PC-9 (cell line): ENCODE measurements at regions not wholly inside any gene's neighbourhood (a gene's known extent, or its start where the extent isn't known, plus 50 kb on each side); places are given as distances from the start of the nearest gene placed in this dataset.

Experiments used
- BruUV-seq: library from RNA; stranded (reverse); fragments of 400-500 nt; replicated peaks from 2 replicates; lab custom pipeline; 2021; lab: Mats Ljungman, UMichigan
- CTCF ChIA-PET: fragments of 300-600 bp; sonication (Branson Sonifier 250); formaldehyde crosslinking; loops from one replicate; lab custom pipeline; 2022; ENCODE audit warnings: antibody characterized with exemption; lab: Charles Lee
- POLR2A ChIA-PET: fragments of 300-600 bp; sonication (Branson Sonifier 250); formaldehyde crosslinking; loops from one replicate; lab custom pipeline; 2022; ENCODE audit warnings: antibody characterized with exemption; ENCODE audit not compliant: unreplicated experiment; lab: Charles Lee
- DNase-seq, 2 experiments: peaks; one replicate each; pipeline versions ENCODE4 v3.0.0 to v3.0.0-alpha.2; 2015 to 2022; ENCODE audit warnings: mixed read lengths in 1 of 2
- H2AFZ ChIP-seq: fragments of 200-600 bp; sonication (generic); 2 replicates; pipeline ENCODE4 v1.8.1; 2017; ENCODE audit warnings: antibody characterized with exemption
- H3F3A ChIP-seq: fragments of 200-600 bp; sonication (generic); 2 replicates; pipeline ENCODE4 v1.8.1; 2017; ENCODE audit warnings: antibody characterized with exemption, mild to moderate bottlenecking, low read depth; ENCODE audit not compliant: insufficient read depth
- H3K27ac ChIP-seq: fragments of 200-600 bp; sonication (generic); 2 replicates; pipeline ENCODE4 v1.6.1; 2016; ENCODE audit warnings: mixed run types
- H3K27me3 ChIP-seq: fragments of 200-600 bp; sonication (generic); 2 replicates; pipeline ENCODE4 v1.6.1; 2016; ENCODE audit warnings: low read depth, mixed run types; ENCODE audit not compliant: insufficient read depth
- H3K36me3 ChIP-seq: fragments of 200-600 bp; sonication (generic); 2 replicates; pipeline ENCODE4 v1.6.1; 2016; ENCODE audit warnings: low read depth, mixed run types
- H3K4me1 ChIP-seq: fragments of 200-600 bp; sonication (generic); replicated peaks from 2 replicates; pipeline ENCODE4 v1.6.1; 2016; ENCODE audit warnings: mixed run types; ENCODE audit not compliant: insufficient read depth
- H3K4me2 ChIP-seq: fragments of 200-600 bp; sonication (generic); 2 replicates; pipeline ENCODE4 v1.6.1; 2017; ENCODE audit warnings: mixed run types
- H3K4me3 ChIP-seq: fragments of 200-600 bp; sonication (generic); 2 replicates; pipeline ENCODE4 v1.6.1; 2016; ENCODE audit warnings: mixed run types
- H3K79me2 ChIP-seq: fragments of 200-600 bp; sonication (generic); 2 replicates; pipeline ENCODE4 v1.6.1; 2017; ENCODE audit warnings: low read depth, mixed run types
- H3K9me2 ChIP-seq: fragments of 200-600 bp; sonication (generic); 2 replicates; pipeline ENCODE4 v1.8.1; 2017; ENCODE audit warnings: mild to moderate bottlenecking; ENCODE audit not compliant: insufficient read depth
- H3K9me3 ChIP-seq: fragments of 200-600 bp; sonication (generic); 2 replicates; pipeline ENCODE4 v1.8.1; 2016; ENCODE audit warnings: low read depth; ENCODE audit not compliant: insufficient read depth
- H4K20me1 ChIP-seq: fragments of 200-600 bp; sonication (generic); 2 replicates; pipeline ENCODE4 v1.8.1; 2017; ENCODE audit not compliant: insufficient read depth
- EZH2 ChIP-seq: fragments of 200-600 bp; sonication (generic); IDR thresholded peaks from 2 replicates; pipeline ENCODE4 v1.8.0; 2017; ENCODE audit warnings: antibody characterized with exemption, low read depth
- intact Hi-C: fragments of 100-400 bp; cut with micrococcal nuclease; formaldehyde crosslinking; loops from one replicate; pipeline ENCODE4 v1.10.0; 2022; ENCODE audit not compliant: unreplicated experiment
- TF ChIP-seq, protein P1 (sequence below): fragments of 200-600 bp; sonication (generic); conservative IDR thresholded peaks from 2 replicates; pipeline ENCODE4 v1.6.1; 2017; ENCODE audit warnings: mixed run types, antibody characterized with exemption, mild to moderate bottlenecking, moderate library complexity

- H3K27ac ChIP-seq: no peak overlapping the region
- no peaks in the 10 kb centered on the region for H3K36me3 ChIP-seq
- intact Hi-C loops: no loop called here
- H3K27me3 ChIP-seq: peaks cover 22% of the 10 kb centered on the region; the same call in 1 of the 2 replicates
- H3K9me3 ChIP-seq: no peaks in the 10 kb centered on the region
- no peak for DNase-seq
- H3K4me3 ChIP-seq: no peak overlapping the region
- no peaks in the 10 kb centered on the region for H4K20me1 ChIP-seq
- POLR2A ChIA-PET: no interaction called here
- H3K4me1 ChIP-seq: no peaks in the 10 kb centered on the region
- H2AFZ ChIP-seq: no peak overlapping the region
- BruUV-seq: no TSS peak
- CTCF ChIA-PET: no interaction called here
- H3K4me2 ChIP-seq: no peak overlapping the region
- no peaks in the 10 kb centered on the region for H3K79me2 ChIP-seq
- H3F3A ChIP-seq: no peaks in the 10 kb centered on the region
- H3K9me2 ChIP-seq: no peaks in the 10 kb centered on the region
- TF ChIP-seq, protein P1, sequence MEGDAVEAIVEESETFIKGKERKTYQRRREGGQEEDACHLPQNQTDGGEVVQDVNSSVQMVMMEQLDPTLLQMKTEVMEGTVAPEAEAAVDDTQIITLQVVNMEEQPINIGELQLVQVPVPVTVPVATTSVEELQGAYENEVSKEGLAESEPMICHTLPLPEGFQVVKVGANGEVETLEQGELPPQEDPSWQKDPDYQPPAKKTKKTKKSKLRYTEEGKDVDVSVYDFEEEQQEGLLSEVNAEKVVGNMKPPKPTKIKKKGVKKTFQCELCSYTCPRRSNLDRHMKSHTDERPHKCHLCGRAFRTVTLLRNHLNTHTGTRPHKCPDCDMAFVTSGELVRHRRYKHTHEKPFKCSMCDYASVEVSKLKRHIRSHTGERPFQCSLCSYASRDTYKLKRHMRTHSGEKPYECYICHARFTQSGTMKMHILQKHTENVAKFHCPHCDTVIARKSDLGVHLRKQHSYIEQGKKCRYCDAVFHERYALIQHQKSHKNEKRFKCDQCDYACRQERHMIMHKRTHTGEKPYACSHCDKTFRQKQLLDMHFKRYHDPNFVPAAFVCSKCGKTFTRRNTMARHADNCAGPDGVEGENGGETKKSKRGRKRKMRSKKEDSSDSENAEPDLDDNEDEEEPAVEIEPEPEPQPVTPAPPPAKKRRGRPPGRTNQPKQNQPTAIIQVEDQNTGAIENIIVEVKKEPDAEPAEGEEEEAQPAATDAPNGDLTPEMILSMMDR: no peak
- no peak for TF ChIP-seq EZH2
Measured at GRCh38 chr12:114733919-114734318, 49.9 kb upstream of the TBX3 start.
